Mucosa of stomach (tissue), 1 donor: ENCODE measurements at regions not wholly inside any gene's neighbourhood (a gene's known extent, or its start where the extent isn't known, plus 50 kb on each side); places are given as distances from the start of the nearest gene placed in this dataset.

Experiments used
- H3K27me3 ChIP-seq: one replicate; pipeline ENCODE4 v1.7.0; 2013; ENCODE audit warnings: mild to moderate bottlenecking, low read length; ENCODE audit not compliant: control insufficient read depth, insufficient read depth
- H3K36me3 ChIP-seq: one replicate; pipeline ENCODE4 v1.7.0; 2013; ENCODE audit warnings: low read length; ENCODE audit not compliant: control insufficient read depth, insufficient read depth
- H3K4me1 ChIP-seq: one replicate; pipeline ENCODE4 v1.7.0; 2013; ENCODE audit warnings: mild to moderate bottlenecking, low read length; ENCODE audit not compliant: control insufficient read depth, insufficient read depth
- H3K4me3 ChIP-seq: one replicate; pipeline ENCODE4 v1.7.0; 2013; ENCODE audit warnings: low read length
- H3K9ac ChIP-seq: one replicate; pipeline ENCODE4 v1.7.0; 2013; ENCODE audit warnings: mild to moderate bottlenecking, low read length, moderate library complexity
- H3K9me3 ChIP-seq: one replicate; pipeline ENCODE4 v1.7.0; 2013; ENCODE audit warnings: mild to moderate bottlenecking, low read length, moderate library complexity; ENCODE audit not compliant: control insufficient read depth
- donor health status: Pancreatic carcinoma.

- Histone ChIP-seq H3K36me3 (no peaks in the 10 kb centered on the region), H3K9ac (no peak overlapping the region), H3K27me3 (no peaks in the 10 kb centered on the region), H3K4me3 (no peak overlapping the region), H3K9me3 (no peaks in the 10 kb centered on the region), H3K4me1 (no peaks in the 10 kb centered on the region)
Measured at GRCh38 chr2:7117076-7117475, 199.9 kb downstream of the RNF144A start.

DNA sequence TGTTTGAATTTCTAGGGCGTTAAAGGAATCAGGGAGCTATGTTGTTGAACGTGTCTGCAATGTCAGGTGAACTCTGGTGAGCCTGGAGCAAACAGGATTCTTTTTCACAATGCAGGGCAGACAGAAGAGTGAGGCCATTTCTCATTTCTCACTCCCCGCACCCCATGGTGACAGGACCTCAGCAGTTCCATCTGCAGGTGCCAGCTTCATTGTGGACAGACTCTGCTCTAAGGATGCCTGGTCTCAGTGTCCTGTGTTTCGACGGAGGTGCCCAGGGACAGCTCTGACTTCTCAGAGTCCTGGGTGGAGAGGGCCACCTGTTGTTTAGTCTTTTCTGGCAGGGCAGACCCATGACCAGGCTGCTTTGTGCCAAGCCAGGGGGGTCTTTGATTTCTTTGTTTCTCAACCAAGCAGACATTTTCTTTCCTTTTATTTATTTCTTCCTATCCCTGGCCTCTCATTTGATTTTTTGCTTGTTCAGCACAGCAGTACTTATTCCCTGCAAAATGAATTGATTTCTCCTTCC is 201.5 kb downstream of the RNF144A start:
- H3K36me3 ChIP-seq: no peaks in the 10 kb centered on the region
- no peak overlapping the region for H3K4me3 ChIP-seq
- no peaks in the 10 kb centered on the region for H3K4me1 ChIP-seq
- H3K9ac ChIP-seq: no peak overlapping the region
- no peaks in the 10 kb centered on the region for H3K27me3 ChIP-seq
- no peaks in the 10 kb centered on the region for H3K9me3 ChIP-seq

GRCh38 chr2:7119132-7119835 is 202.1 kb downstream of the RNF144A start:
- Histone ChIP-seq H3K9me3 (no peaks in the 10 kb centered on the region), H3K4me3 (no peak overlapping the region), H3K36me3 (no peaks in the 10 kb centered on the region), H3K27me3 (no peaks in the 10 kb centered on the region), H3K9ac (no peak overlapping the region), H3K4me1 (no peaks in the 10 kb centered on the region)

- no peak overlapping the region for H3K4me3 ChIP-seq
- no peak overlapping the region for H3K9ac ChIP-seq
- H3K27me3 ChIP-seq: no peaks in the 10 kb centered on the region
- no peaks in the 10 kb centered on the region for H3K36me3 ChIP-seq
- H3K4me1 ChIP-seq: no peaks in the 10 kb centered on the region
- no peaks in the 10 kb centered on the region for H3K9me3 ChIP-seq
Measured at GRCh38 chr2:7121851-7122250, 204.6 kb downstream of the RNF144A start.

GRCh38 chr2:7127156-7127555 is 209.9 kb downstream of the RNF144A start:
- no peaks in the 10 kb centered on the region for H3K27me3 ChIP-seq
- no peak overlapping the region for H3K9ac ChIP-seq
- H3K36me3 ChIP-seq: no peaks in the 10 kb centered on the region
- H3K4me1 ChIP-seq: no peaks in the 10 kb centered on the region
- no peaks in the 10 kb centered on the region for H3K9me3 ChIP-seq
- H3K4me3 ChIP-seq: no peak overlapping the region

GRCh38 chr2:7127687-7128086 is 210.5 kb downstream of the RNF144A start:
- H3K9ac ChIP-seq: no peak overlapping the region
- H3K4me1 ChIP-seq: no peaks in the 10 kb centered on the region
- no peaks in the 10 kb centered on the region for H3K36me3 ChIP-seq

GRCh38 chr2:7131261-7131660 is 214.0 kb downstream of the RNF144A start:
- no peaks in the 10 kb centered on the region for H3K4me1 ChIP-seq
- no peaks in the 10 kb centered on the region for H3K27me3 ChIP-seq
- H3K4me3 ChIP-seq: no peak overlapping the region
- H3K36me3 ChIP-seq: no peaks in the 10 kb centered on the region
- H3K9me3 ChIP-seq: no peaks in the 10 kb centered on the region
- no peak overlapping the region for H3K9ac ChIP-seq

More at GRCh38 chr2:7127687-7128086, 210.5 kb downstream of the RNF144A start:
- Histone ChIP-seq H3K9me3 (no peaks in the 10 kb centered on the region), H3K4me3 (no peak overlapping the region), H3K27me3 (no peaks in the 10 kb centered on the region)

- Histone ChIP-seq H3K9ac (no peak overlapping the region), H3K4me1 (no peaks in the 10 kb centered on the region), H3K9me3 (no peaks in the 10 kb centered on the region), H3K4me3 (no peak overlapping the region), H3K27me3 (no peaks in the 10 kb centered on the region), H3K36me3 (no peaks in the 10 kb centered on the region)
Measured at GRCh38 chr2:7132753-7133152, 215.5 kb downstream of the RNF144A start.

GRCh38 chr2:7133521-7133920 is 216.3 kb downstream of the RNF144A start:
- H3K27me3 ChIP-seq: no peaks in the 10 kb centered on the region
- no peaks in the 10 kb centered on the region for H3K9me3 ChIP-seq
- H3K4me1 ChIP-seq: no peaks in the 10 kb centered on the region

DNA sequence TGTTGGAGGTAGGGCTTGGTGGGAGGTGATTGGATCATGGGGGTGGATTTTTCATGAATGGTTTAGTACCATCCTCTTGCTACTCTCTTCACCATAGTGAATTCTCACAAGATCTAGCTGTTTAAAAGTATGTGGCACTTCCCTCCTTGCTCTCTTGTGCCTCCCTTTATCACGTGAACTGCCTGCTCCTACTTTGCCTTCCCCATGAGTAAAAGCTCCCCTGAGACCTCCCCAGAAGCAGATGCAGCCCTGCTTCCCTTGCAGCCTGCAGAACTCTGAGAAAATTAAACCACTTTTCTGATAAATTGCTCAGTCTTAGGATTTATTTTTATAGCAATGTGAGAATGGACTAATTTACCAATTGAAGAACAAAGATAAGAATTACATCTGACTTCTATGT is 223.1 kb downstream of the RNF144A start:
- Histone ChIP-seq H3K4me3 (no peak overlapping the region), H3K4me1 (no peaks in the 10 kb centered on the region), H3K27me3 (no peaks in the 10 kb centered on the region), H3K36me3 (no peaks in the 10 kb centered on the region), H3K9me3 (no peaks in the 10 kb centered on the region), H3K9ac (no peak overlapping the region)

More at GRCh38 chr2:7133521-7133920, 216.3 kb downstream of the RNF144A start:
- no peak overlapping the region for H3K4me3 ChIP-seq
- no peak overlapping the region for H3K9ac ChIP-seq
- H3K36me3 ChIP-seq: no peaks in the 10 kb centered on the region

GRCh38 chr2:7145707-7146106 is 228.5 kb downstream of the RNF144A start:
- no peaks in the 10 kb centered on the region for H3K36me3 ChIP-seq
- H3K9me3 ChIP-seq: no peaks in the 10 kb centered on the region
- no peak overlapping the region for H3K9ac ChIP-seq
- H3K4me3 ChIP-seq: no peak overlapping the region
- no peaks in the 10 kb centered on the region for H3K4me1 ChIP-seq
- H3K27me3 ChIP-seq: no peaks in the 10 kb centered on the region

DNA sequence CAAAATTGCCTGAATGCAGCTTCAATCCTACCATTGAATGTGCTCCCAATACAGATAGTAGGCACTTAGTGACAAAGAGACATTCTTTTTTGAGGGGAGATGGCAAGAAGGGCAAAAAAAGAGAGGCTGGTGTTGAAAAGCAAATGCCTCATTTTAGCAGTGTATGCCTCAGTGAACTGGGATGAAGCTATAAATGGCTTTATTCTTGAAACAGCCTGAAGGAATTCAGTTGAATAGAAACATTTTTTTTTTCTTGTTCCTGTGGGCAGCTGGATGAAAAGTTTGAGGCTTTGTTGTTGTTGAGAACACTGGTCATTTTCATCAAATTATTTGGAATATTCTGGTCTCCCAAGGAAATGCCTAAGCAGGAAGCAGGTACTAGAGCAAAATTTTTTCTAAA is 228.9 kb downstream of the RNF144A start:
- Histone ChIP-seq H3K4me3 (no peak overlapping the region), H3K36me3 (no peaks in the 10 kb centered on the region), H3K27me3 (no peaks in the 10 kb centered on the region), H3K9me3 (no peaks in the 10 kb centered on the region), H3K9ac (no peak overlapping the region), H3K4me1 (no peaks in the 10 kb centered on the region)
